ENCODE measurements at regions not wholly inside any gene's neighbourhood (a gene's known extent, or its start where the extent isn't known, plus 50 kb on each side); places are given as distances from the start of the nearest gene placed in this dataset.

- Histone ChIP-seq H2BK5ac (ENCODE audit: low read depth, low read length, poor library complexity, severe bottlenecking) (no peak overlapping the region), H3K79me1 (replicated peaks; ENCODE audit: low read length, poor library complexity, severe bottlenecking) (no peaks in the 10 kb centered on the region), H3K14ac (ENCODE audit: low read length in 2 of 2) (no peak overlapping the region), H4K91ac (ENCODE audit: low read length) (no peak overlapping the region), H3K27me3 (ENCODE audit: control insufficient read depth in 1 of 2, insufficient read depth in 1 of 2, low read length in 2 of 2) (no peaks in the 10 kb centered on the region), H3K36me3 (ENCODE audit: control insufficient read depth in 1 of 2, insufficient read depth in 2 of 2, low read depth in 1 of 2, low read length in 2 of 2) (no peaks in the 10 kb centered on the region), H2BK120ac (ENCODE audit: low read depth, low read length) (no peak overlapping the region), H2BK15ac (ENCODE audit: low read depth, poor library complexity, severe bottlenecking) (no peak overlapping the region), H3K27ac (ENCODE audit: low read length, poor library complexity, severe bottlenecking) (no peak overlapping the region), H2AK5ac (ENCODE audit: low read length, severe bottlenecking) (no peak overlapping the region), H3K4ac (ENCODE audit: low read depth in 1 of 2, low read length in 2 of 2) (no peak overlapping the region), H3K23ac (ENCODE audit: low read length in 2 of 2) (no peak overlapping the region), H3K18ac (ENCODE audit: low read depth in 1 of 2, low read length in 2 of 2) (no peak overlapping the region), H4K8ac (ENCODE audit: low read length) (no peak overlapping the region), H2BK12ac (ENCODE audit: low read length in 2 of 2) (no peak overlapping the region), H3K4me3 (ENCODE audit: insufficient read depth in 1 of 2, low read depth in 1 of 2, low read length in 2 of 2) (no peak overlapping the region), H3K9me3 (ENCODE audit: control insufficient read depth, low read length) (no peaks in the 10 kb centered on the region), H3K4me2 (ENCODE audit: low read length, poor library complexity, severe bottlenecking) (no peak overlapping the region), H3K9ac (ENCODE audit: low read length) (no peak overlapping the region), H2AFZ (ENCODE audit: low read depth, low read length) (no peak overlapping the region), H3K4me1 (ENCODE audit: control insufficient read depth, insufficient read depth, low read depth, low read length) (no peaks in the 10 kb centered on the region)
- WGBS: 80% methylated on average over 1 of the region's 3 CpGs
- no peak for DNase-seq
These were observed 187.1 kb downstream of the NR4A2 start for GRCh38 chr2:156145469-156145868.

GRCh38 chr2:156136566-156136965, 196.0 kb downstream of the NR4A2 start:
- Histone ChIP-seq H3K9me3 (ENCODE audit: control insufficient read depth, low read length) (no peaks in the 10 kb centered on the region), H2AK5ac (ENCODE audit: low read length, severe bottlenecking) (no peak overlapping the region), H2BK120ac (ENCODE audit: low read depth, low read length) (no peak overlapping the region), H4K8ac (ENCODE audit: low read length) (no peak overlapping the region), H3K4me1 (ENCODE audit: control insufficient read depth, insufficient read depth, low read depth, low read length) (no peaks in the 10 kb centered on the region), H2BK12ac (ENCODE audit: low read length in 2 of 2) (no peak overlapping the region), H3K4me2 (ENCODE audit: low read length, poor library complexity, severe bottlenecking) (no peak overlapping the region), H2BK5ac (ENCODE audit: low read depth, low read length, poor library complexity, severe bottlenecking) (no peak overlapping the region), H3K4ac (ENCODE audit: low read depth in 1 of 2, low read length in 2 of 2) (no peak overlapping the region), H3K23ac (ENCODE audit: low read length in 2 of 2) (no peak overlapping the region), H3K79me1 (replicated peaks; ENCODE audit: low read length, poor library complexity, severe bottlenecking) (no peaks in the 10 kb centered on the region), H2AFZ (ENCODE audit: low read depth, low read length) (no peak overlapping the region), H3K14ac (ENCODE audit: low read length in 2 of 2) (no peak overlapping the region), H2BK15ac (ENCODE audit: low read depth, poor library complexity, severe bottlenecking) (no peak overlapping the region), H3K4me3 (ENCODE audit: insufficient read depth in 1 of 2, low read depth in 1 of 2, low read length in 2 of 2) (no peak overlapping the region), H3K27ac (ENCODE audit: low read length, poor library complexity, severe bottlenecking) (no peak overlapping the region), H4K91ac (ENCODE audit: low read length) (no peak overlapping the region), H3K27me3 (ENCODE audit: control insufficient read depth in 1 of 2, insufficient read depth in 1 of 2, low read length in 2 of 2) (no peaks in the 10 kb centered on the region), H3K18ac (ENCODE audit: low read depth in 1 of 2, low read length in 2 of 2) (no peak overlapping the region), H3K9ac (ENCODE audit: low read length) (no peak overlapping the region), H3K36me3 (ENCODE audit: control insufficient read depth in 1 of 2, insufficient read depth in 2 of 2, low read depth in 1 of 2, low read length in 2 of 2) (no peaks in the 10 kb centered on the region)
- 74% methylated on average over 3 of the region's 4 CpGs for WGBS
- DNase-seq: no peak

- Histone ChIP-seq H3K36me3 (ENCODE audit: control insufficient read depth in 1 of 2, insufficient read depth in 2 of 2, low read depth in 1 of 2, low read length in 2 of 2) (no peaks in the 10 kb centered on the region), H3K27me3 (ENCODE audit: control insufficient read depth in 1 of 2, insufficient read depth in 1 of 2, low read length in 2 of 2) (no peaks in the 10 kb centered on the region), H2AK5ac (ENCODE audit: low read length, severe bottlenecking) (no peak overlapping the region), H3K14ac (ENCODE audit: low read length in 2 of 2) (no peak overlapping the region), H2BK12ac (ENCODE audit: low read length in 2 of 2) (no peak overlapping the region), H3K4me1 (ENCODE audit: control insufficient read depth, insufficient read depth, low read depth, low read length) (no peaks in the 10 kb centered on the region), H3K18ac (ENCODE audit: low read depth in 1 of 2, low read length in 2 of 2) (no peak overlapping the region), H2BK15ac (ENCODE audit: low read depth, poor library complexity, severe bottlenecking) (no peak overlapping the region), H3K4me3 (ENCODE audit: insufficient read depth in 1 of 2, low read depth in 1 of 2, low read length in 2 of 2) (no peak overlapping the region), H2BK5ac (ENCODE audit: low read depth, low read length, poor library complexity, severe bottlenecking) (no peak overlapping the region), H2BK120ac (ENCODE audit: low read depth, low read length) (no peak overlapping the region), H3K9ac (ENCODE audit: low read length) (no peak overlapping the region), H4K91ac (ENCODE audit: low read length) (no peak overlapping the region), H3K79me1 (replicated peaks; ENCODE audit: low read length, poor library complexity, severe bottlenecking) (no peaks in the 10 kb centered on the region), H3K4ac (ENCODE audit: low read depth in 1 of 2, low read length in 2 of 2) (no peak overlapping the region), H4K8ac (ENCODE audit: low read length) (no peak overlapping the region), H3K27ac (ENCODE audit: low read length, poor library complexity, severe bottlenecking) (no peak overlapping the region), H3K23ac (ENCODE audit: low read length in 2 of 2) (no peak overlapping the region), H3K9me3 (ENCODE audit: control insufficient read depth, low read length) (no peaks in the 10 kb centered on the region), H3K4me2 (ENCODE audit: low read length, poor library complexity, severe bottlenecking) (no peak overlapping the region), H2AFZ (ENCODE audit: low read depth, low read length) (no peak overlapping the region)
- WGBS: 98% methylated on average over 3 of the region's 5 CpGs
- no peak for DNase-seq
These were observed 197.6 kb downstream of the NR4A2 start for GRCh38 chr2:156134887-156135286.

GRCh38 chr2:156132941-156133340, 199.6 kb downstream of the NR4A2 start:
- H3K14ac ChIP-seq (ENCODE audit: low read length in 2 of 2): no peak overlapping the region
- no peak overlapping the region for H3K4me2 ChIP-seq (ENCODE audit: low read length, poor library complexity, severe bottlenecking)
- no peak overlapping the region for H2AFZ ChIP-seq (ENCODE audit: low read depth, low read length)
- H3K23ac ChIP-seq (ENCODE audit: low read length in 2 of 2): no peak overlapping the region
- no peak overlapping the region for H4K91ac ChIP-seq (ENCODE audit: low read length)
- no peaks in the 10 kb centered on the region for H3K9me3 ChIP-seq (ENCODE audit: control insufficient read depth, low read length)
- H3K18ac ChIP-seq (ENCODE audit: low read depth in 1 of 2, low read length in 2 of 2): no peak overlapping the region
- H2AK5ac ChIP-seq (ENCODE audit: low read length, severe bottlenecking): no peak overlapping the region
- H3K4ac ChIP-seq (ENCODE audit: low read depth in 1 of 2, low read length in 2 of 2): no peak overlapping the region
- DNase-seq: no peak
- no peak overlapping the region for H3K27ac ChIP-seq (ENCODE audit: low read length, poor library complexity, severe bottlenecking)
- no peak overlapping the region for H3K9ac ChIP-seq (ENCODE audit: low read length)
- no peaks in the 10 kb centered on the region for H3K27me3 ChIP-seq (ENCODE audit: control insufficient read depth in 1 of 2, insufficient read depth in 1 of 2, low read length in 2 of 2)
- H3K4me3 ChIP-seq (ENCODE audit: insufficient read depth in 1 of 2, low read depth in 1 of 2, low read length in 2 of 2): no peak overlapping the region
- H2BK120ac ChIP-seq (ENCODE audit: low read depth, low read length): no peak overlapping the region
- H3K79me1 ChIP-seq (replicated peaks; ENCODE audit: low read length, poor library complexity, severe bottlenecking): no peaks in the 10 kb centered on the region
- no peak overlapping the region for H2BK12ac ChIP-seq (ENCODE audit: low read length in 2 of 2)
- no peak overlapping the region for H2BK5ac ChIP-seq (ENCODE audit: low read depth, low read length, poor library complexity, severe bottlenecking)
- no peak overlapping the region for H2BK15ac ChIP-seq (ENCODE audit: low read depth, poor library complexity, severe bottlenecking)
- WGBS: 100% methylated on average over 1 of the region's 1 CpG
- no peak overlapping the region for H4K8ac ChIP-seq (ENCODE audit: low read length)
- no peaks in the 10 kb centered on the region for H3K4me1 ChIP-seq (ENCODE audit: control insufficient read depth, insufficient read depth, low read depth, low read length)
- no peaks in the 10 kb centered on the region for H3K36me3 ChIP-seq (ENCODE audit: control insufficient read depth in 1 of 2, insufficient read depth in 2 of 2, low read depth in 1 of 2, low read length in 2 of 2)
